Stimulated activated naive CD4-positive, alpha-beta T cell treated with Interleukin-2 at 50 U/mL for 16 hours (primary cell): ENCODE measurements at regions not wholly inside any gene's neighbourhood (a gene's known extent, or its start where the extent isn't known, plus 50 kb on each side); places are given as distances from the start of the nearest gene placed in this dataset.

ENCODE experiments used
- DNase-seq: peaks from one replicate; lab custom pipeline; 2025; lab: John Stamatoyannopoulos, UW

DNA sequence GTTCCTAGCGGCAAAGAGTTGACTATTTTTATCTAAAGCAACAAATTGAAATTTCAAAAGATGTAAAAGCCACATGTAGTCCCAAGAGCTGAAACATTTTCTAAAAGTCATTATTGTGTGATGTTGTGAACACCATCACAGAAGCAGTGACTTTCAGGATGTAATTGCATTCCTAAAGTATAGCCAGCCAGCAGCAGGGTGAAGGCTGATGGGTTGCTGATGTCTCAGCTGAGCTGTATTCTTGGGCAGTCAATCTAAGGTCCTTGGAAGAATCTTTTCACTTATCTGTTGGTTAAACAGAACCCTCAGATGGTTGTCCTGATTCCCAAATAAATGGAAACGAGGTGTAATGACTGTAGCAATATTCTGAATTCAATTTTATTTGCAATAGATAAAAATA lies 237.4 kb upstream of the WWC1 start:
- no peak for DNase-seq

DNA sequence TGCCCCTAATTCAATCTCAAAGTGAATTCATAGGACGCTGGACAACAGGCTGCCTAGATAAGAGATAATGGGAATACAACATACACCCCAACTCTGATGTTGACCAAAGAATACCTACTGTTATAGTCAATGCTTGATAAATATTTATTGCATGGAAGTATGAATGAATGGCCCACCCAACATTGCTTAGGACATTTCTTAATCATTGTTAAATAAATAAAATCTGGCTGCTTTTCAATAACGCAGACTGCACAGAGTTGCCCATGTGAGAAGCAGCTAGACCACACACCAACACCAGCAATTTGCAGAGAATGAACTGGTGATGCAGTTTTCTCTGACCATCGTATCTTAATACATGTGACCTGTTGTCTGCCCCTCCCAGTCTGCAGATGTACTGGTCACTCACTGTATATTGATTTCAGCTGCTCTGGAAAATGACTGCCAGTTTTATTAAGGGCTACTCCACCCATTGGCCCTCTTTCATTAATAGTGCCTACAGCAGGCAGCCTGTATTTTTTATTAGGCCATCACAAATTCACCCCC lies 236.2 kb upstream of the WWC1 start:
- no peak for DNase-seq

DNA sequence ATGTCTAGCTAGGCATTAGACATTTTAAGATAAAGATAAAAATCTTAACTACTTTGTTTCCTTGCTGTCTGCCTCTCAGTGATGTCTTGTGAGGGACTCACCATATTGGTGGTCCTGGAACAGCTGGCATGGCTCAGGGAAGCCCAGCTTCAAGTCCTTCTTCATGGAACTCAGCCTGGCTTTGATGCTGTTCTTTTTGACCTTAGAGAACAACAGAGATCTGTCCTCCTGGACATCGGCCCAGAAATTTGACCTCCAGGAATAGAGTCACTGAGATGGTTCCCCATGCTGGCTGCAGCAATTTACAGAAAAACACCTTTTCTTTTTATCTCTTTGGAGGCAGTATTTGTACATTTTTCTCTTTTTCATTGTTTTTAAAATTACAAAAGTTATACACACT lies 235.5 kb upstream of the WWC1 start:
- no peak for DNase-seq

DNA sequence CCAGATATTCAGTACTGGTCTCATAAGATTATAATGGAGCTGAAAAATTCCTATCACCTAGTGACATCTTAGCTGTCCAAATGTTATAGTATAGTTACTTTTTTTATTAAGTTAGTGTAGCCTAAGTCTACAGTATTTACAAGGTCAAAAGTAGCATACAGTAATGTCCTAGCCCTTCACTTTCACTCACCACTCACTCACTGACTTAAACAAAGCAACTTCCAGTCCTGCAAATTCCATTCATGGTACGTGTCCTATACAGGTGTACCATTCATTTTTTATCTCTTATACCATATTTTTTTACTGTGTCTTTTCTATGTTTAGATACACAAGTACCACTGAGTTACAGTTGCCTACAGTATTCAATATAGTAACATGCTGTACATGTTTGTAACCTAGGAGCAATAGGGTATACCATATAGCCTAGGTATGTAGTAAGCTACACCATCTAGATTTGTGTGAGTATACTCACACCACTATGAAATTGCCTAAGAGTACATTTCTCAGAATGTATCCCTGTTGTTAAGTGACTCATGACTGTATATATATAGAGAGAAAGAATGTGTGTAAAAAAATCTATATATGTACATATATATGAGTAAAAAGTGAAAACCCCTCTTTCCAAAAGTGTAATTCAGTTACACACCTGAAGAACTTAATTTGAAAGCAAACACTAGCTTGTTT lies 234.8 kb upstream of the WWC1 start:
- no peak for DNase-seq

DNA sequence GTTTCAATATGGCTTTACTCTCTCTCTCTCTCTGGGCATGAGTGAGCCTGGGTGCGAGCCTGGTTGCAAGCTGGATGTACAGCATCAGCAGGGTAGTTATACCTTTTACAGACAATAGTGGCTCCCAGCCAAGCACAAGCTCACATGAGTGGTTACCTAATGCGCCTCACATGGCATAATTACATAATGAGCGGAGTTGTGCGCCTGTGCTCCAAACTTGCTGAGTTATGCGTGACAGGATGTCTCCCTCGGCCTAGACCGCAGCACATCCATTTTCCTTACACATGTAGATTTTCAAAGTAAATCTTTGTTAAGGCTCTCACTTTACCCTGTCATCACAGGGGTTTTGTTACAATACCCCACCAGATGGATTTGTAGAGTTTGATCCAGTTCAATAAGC lies 233.5 kb upstream of the WWC1 start:
- no peak for DNase-seq

DNA sequence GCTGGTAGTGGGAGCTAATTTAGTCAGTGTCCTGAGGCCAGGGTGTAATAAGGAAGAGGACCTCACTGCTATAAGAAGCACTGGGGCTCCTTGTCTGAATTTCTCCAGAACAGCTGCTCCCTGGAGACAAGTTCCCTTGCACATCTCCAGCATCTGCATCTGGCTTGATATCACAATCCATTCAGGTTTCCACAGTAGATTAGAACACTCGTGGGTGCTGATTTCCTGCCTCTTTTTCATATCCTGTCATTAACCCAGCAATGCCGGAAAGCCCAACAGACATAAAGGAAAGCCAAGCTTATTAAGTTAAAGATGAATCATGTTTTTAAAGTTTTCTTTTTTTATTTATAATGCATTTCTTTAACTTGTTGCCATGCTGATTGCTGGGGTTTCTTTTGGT lies 232.3 kb upstream of the WWC1 start:
- DNase-seq = no peak

DNA sequence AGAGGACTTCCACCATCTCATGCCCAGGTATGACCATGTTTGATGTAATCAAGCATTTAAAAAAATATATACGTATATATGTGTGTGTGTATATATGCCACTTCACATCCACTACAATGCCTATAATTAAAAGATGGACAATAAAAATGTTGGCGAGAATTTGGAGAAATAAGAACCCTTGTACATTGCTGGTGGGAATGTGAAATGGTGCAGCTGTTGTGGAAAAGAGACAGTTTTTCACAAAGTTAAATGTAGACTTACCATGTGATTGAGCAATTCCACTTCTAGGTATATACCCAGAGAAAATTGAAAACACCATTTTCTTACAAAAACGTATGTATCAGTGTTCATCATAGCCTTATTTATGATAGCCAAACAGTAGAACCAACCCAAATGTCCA lies 229.2 kb upstream of the WWC1 start:
- no peak for DNase-seq

DNA sequence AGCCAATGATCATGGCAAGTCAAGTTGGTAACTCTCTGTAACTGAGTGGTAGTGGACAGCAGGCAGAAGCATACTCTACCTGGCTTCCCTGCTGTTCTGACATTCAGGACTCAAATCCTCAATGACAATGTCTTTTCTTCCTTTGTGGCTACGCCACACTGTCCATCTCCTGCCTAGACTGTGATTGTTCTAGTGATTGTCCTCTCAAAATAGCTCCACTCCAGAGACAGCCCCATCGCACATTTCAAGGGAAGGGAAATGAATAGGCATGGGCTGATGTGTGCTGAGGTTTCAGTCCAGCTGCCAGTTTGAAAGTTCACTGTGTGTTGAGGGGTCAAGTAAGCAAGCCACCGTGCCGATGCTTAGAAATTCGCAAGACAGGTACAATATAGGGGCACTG lies 227.0 kb upstream of the WWC1 start:
- DNase-seq = no peak

DNA sequence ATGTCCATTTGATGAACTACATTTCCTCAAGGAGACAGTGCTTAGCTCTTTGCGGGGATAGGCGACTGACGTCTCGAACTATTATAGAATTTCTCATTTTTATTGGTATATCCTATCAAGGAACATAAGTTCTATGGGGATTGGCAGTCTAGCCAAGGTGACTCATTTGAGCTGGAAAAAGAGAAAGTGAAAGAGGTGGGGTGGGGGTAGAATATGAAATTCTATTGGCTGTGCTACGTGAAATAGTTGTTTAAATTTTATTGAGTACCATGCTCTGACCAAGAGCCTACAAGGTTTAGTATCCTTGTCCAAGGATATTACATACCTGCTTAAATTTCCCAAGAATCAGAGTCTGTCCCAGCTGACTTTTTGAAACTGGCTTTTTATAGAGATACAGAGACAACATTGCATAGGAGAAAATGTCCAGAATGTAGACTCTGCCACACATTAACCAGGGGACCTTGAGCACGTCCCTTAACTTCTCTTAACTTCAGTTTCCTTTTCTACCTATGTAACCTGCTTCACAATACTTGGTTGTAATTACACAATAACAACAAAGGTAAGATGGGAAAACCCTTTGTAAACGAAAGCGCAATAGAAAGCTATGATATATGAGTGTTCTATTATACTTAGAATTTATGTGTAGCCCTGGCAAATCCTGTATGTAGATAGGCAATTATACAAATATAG lies 226.4 kb upstream of the WWC1 start:
- no peak for DNase-seq

DNA sequence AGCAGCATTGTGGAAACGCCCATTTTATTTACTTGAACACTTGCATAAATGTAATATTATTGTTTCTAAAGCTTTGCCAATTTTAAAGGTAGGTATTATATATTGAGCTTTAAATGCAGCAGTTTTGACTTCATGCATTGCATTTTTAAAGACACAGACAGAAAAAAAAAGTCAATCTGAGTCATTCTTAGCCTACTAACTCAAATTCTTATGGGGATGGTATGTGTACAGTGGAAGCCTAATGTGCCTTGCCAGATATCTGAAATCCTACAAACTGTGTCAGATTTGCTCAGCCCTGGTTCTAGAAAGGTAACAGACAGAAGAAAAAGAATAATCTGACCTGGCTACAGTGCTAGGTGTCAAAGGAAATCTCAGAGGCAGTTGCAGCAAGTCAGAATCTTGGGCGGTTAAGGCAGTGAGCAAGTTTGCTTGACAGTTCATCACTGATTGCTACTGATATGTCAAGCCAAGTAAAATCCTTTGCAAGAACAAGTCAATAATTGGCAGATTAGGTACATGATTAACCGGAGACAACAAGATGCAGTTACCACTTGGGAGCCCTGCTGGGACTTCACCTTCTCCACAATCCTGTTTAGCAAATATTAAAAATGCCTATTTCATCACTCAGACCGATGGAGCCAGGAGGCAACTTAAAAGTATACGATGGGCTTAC lies 224.8 kb upstream of the WWC1 start:
- DNase-seq = no peak

DNA sequence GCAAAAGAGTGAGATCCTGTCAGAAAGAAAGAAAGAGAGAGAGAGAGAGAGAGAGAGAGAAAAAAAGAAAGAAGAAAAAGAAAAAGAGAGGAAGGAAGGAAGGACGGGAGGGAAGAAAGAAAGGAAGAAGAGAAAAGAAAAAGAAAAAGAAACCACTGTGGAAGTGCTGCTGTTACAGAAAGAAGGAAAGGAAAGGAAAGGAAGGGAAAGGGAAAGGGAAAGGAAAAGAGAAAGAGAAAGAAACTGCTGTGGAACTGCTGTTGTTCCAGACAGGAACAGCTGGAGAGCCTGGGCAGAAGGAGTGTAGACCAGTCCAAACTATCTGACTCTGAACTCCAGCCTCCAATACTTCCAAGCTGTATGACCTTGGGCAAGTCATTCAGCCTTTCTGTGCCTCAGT lies 220.7 kb upstream of the WWC1 start:
- no peak for DNase-seq

DNA sequence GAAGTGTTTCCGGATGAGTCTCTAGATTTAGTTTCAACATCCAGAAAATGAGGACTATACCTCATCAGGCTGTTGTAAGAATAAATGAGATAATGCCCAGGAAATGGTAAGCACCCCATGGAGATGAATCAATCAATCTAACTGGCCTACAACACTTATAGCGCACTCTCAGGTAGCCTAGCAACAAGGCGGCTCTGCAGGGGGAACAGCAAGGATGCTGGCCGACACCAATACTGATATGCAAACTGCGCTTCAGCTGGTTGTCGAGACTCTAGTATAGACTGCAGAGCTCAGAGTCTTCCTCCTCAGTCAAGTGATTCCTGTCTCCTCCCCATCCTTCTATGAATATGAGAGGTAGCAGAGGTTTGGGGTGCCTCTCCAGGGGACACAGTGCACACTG lies 218.8 kb upstream of the WWC1 start:
- no peak for DNase-seq

DNA sequence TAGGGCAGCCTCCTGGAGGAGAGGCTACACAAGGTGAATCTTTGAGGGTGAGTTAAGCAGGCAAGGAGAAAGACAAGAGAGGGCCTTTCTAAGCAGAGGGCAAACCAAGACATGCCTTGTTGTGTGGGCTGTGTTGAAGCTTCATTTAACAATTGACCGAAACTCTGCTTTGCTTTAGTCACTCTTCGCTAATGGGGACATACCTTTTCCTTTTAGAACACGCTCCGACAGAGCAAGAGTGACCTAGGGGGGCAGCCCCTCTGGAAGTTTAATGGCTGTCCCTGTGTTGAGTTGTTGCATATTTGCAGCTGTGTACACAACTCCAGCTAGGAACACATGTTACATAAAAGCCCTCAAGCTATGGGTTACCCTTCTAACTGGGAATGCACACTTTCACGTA lies 218.1 kb upstream of the WWC1 start:
- DNase-seq = no peak

DNA sequence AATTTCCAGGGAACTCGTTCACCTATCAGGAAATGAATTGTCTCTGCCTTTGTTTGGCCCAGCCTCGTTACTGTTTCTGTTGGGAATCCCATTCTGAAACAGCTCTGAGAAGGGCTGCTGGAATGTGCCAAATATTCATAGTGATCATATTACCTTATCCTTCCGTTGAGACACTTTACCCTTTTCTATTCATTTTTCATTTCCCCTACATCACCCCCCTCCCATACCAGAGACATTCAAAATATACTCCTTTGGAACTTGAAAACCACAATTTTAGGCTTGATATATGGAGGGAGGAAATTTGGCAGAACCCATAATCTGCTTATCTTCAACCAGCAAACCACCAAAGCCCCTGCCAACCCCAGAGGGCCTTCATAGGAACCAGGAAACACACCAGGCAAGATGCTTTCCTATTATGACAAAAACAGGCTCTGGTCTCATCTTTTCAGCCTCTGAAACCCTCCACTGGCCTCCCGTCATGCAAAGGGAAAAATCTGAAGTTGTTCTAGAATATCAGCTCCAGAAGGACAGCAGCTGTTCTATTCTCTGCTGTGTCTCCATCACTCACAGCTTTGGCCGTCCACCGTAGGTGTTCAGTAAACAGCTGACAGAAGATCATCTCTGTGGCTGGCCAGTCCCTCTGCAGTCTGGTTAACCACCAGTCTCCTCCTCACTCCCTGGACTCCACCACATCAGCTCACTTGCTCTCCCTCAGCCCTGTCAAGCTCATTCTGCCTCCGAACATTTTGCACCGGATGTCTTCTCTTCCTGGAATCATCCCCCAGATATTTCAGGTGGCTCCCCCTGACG lies 217.2 kb upstream of the WWC1 start:
- DNase-seq = no peak

DNA sequence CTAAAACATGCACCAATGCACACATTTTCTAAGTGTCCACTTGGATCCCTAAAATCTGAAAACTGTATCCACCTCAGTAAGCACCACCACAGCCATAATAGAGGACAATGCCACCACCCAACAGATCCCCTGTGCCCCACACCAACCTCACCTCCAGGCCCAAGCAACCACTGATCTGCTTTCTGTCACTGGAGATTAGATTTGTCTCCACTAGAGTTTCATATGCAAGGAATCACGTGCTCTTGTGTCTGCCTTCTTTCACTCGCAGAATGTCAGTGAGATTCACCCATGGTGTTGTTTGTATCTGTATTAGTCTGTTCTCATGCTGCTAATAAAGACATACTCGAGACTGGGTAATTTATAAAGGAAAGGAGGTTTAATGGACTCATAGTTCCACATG lies 216.1 kb upstream of the WWC1 start:
- no peak for DNase-seq

DNA sequence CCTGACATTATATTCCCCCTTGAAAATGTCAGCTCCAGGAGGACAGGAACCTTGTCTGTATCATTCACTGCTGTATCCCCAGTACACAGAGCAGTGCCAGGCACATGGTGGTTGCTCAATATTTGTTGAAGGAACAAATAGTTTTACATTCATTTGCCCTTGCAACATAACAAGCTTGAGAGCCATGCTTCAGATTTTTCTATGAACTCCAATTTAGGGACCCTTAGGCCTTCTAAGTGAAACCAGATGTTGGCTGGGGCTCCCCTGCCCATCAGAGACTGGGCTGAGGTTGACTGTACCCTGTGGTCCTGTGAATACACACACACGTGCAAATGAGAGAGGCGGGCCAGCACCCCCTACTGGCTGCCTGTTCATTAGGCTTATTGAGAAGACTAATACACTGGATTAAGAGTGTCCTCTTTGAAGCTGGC lies 214.9 kb upstream of the WWC1 start:
- no peak for DNase-seq

DNA sequence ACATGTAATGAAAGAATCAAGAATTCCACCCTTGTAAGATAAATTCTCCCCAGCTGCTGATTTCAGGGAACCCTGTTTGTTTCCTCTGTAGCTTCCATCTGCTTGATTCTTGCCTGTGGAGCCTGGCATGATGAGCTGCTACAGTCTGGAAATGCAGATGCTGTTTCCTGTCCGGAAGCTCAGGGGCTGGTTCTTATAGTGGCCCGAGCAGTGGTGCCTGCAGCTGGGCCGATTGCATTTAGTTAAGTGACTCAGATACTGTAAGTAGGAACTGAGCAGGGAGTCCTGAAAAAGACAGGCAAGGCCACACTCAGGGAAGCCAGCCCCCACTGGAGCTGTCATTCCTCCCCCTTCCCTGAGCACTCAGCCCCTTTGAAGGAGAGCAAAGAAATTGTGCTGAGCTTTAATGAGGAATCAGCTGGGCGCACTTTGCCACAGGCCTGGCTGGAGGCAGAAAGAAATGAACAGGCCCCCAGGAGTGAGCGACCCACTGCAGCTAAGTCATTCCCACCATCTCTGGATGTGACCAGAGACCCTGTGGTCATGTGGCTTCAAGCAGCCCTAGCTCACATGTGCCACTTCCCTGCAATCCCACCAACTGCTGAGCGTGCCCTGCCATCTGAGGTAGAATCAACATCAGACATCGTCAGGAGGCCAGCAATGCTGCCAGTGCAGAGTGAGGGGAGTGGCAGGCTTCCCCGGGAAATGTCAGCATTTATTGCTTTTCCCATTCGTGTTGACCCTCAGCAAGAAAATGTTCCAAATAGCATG lies 206.0 kb upstream of the WWC1 start:
- DNase-seq = no peak

DNA sequence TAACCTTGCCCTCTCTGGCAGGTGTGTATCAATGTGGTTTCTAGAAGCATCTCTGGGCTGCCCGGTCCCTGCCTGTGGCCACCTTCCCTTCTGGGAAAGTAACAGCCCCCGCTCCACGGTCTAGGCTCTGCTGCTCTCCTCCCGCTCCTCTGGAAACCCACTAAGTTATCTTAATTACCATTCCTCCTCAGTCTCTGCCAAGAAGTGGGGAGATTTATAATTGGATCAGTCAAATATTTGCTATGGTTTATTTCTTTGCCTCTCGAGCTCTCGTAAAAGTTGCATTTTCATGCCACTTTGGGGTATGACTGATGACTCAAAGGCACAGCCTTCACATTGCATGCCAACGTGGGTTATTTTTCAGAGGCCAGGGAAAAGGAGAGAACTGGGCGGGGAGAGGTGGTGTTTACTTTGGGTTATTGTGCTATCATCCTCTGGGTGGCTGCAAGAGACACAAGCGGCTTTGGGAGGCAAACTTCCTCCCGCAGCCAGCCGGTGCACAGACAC lies 205.3 kb upstream of the WWC1 start:
- no peak for DNase-seq

DNA sequence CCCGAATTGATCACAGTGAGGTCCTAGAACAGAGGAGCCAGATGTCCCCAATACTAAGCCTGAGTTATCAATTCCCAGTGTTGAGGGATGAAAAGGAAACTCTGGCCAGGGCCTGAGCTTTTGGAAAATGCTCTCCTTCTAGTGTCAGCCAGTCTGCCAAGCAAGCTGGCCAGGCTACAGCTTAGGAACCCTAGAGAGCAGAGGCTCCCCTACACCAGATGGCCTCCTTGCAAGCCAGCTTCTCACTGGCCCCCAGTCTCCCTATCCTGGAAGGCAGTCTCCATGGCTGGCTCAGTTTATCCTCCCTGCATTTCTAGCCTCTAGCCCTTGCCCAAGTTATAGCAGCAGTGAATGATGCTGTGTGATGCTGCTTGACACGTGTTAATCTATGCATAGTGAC lies 204.7 kb upstream of the WWC1 start:
- no peak for DNase-seq

DNA sequence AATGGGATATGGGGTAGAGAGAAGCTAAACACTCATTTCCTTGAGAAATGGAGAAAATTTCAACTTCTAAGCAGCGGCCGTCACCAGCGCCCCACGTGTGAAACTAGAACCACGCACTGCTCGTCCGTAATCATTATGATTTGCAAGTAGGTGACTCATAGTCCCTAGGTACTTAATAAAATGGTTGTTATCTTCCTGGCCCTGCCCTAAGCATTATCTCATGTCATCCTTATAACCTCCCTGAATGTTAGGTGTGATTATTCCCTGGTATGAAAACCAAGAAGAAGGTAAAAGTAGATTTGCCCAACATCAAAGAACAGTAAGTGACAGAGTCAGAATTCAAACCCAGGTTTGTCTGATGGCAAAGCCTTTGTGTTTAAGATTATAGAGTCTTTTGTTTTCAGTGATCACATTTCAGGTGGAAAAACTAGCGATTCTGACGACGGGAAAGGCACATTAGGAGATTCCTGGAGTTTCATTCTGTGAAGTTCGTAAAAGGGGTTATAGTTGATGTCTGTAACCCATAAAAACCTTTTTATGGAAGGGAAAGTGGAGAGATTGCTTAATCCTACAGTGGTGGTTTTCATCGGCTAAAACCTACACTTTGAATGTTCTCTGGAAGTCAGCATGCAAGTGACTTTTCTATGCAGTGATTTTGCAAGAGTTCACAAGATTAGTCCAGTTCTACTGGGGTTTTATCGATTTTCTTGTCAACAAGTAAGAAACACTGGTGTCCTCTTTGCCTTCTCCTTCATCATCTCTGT lies 202.9 kb upstream of the WWC1 start:
- DNase-seq = no peak
